H9 (cell line): ENCODE measurements at regions not wholly inside any gene's neighbourhood (a gene's known extent, or its start where the extent isn't known, plus 50 kb on each side); places are given as distances from the start of the nearest gene placed in this dataset.

ENCODE experiments used
- DNase-seq: peaks from one replicate; pipeline ENCODE4 v3.0.0-alpha.2; 2017
- H2AFZ ChIP-seq: one replicate; pipeline ENCODE4 v1.6.1; 2013; ENCODE audit warnings: mild to moderate bottlenecking, low read length, control low read depth, moderate library complexity
- H2AK5ac ChIP-seq: 2 replicates; pipeline ENCODE4 v1.6.1; 2013; ENCODE audit warnings: low read length, control low read depth, mixed read lengths; ENCODE audit not compliant: insufficient read length
- H2BK120ac ChIP-seq: one replicate; pipeline ENCODE4 v1.6.1; 2013; ENCODE audit warnings: low read depth, mild to moderate bottlenecking, low read length, control low read depth, inconsistent platforms; ENCODE audit not compliant: poor library complexity, severe bottlenecking
- H2BK12ac ChIP-seq: 2 replicates; pipeline ENCODE4 v1.6.1; 2013; ENCODE audit warnings: low read length, control low read depth, mixed read lengths, low read depth; ENCODE audit not compliant: insufficient read length
- H2BK15ac ChIP-seq: 2 replicates; pipeline ENCODE4 v1.6.1; 2013; ENCODE audit warnings: low read depth, low read length, control low read depth
- H2BK20ac ChIP-seq: one replicate; pipeline ENCODE4 v1.6.1; 2013; ENCODE audit warnings: low read depth, mild to moderate bottlenecking, low read length, control low read depth, inconsistent platforms; ENCODE audit not compliant: poor library complexity, severe bottlenecking
- H2BK5ac ChIP-seq: 2 replicates; pipeline ENCODE4 v1.6.1; 2013; ENCODE audit warnings: low read length, control low read depth, mixed read lengths; ENCODE audit not compliant: insufficient read length
- H3K14ac ChIP-seq: 2 replicates; pipeline ENCODE4 v1.6.1; 2013; ENCODE audit warnings: low read length, control low read depth; ENCODE audit not compliant: insufficient read depth
- H3K18ac ChIP-seq: 2 replicates; pipeline ENCODE4 v1.6.1; 2013; ENCODE audit warnings: low read depth, mild to moderate bottlenecking, mixed read lengths, low read length, control low read depth; ENCODE audit not compliant: insufficient read length
- H3K23ac ChIP-seq: 2 replicates; pipeline ENCODE4 v1.6.1; 2013; ENCODE audit warnings: low read length, control low read depth, mixed read lengths, low read depth; ENCODE audit not compliant: insufficient read length
- H3K23me2 ChIP-seq: 2 replicates; pipeline ENCODE4 v1.6.1; 2013; ENCODE audit warnings: low read depth, mild to moderate bottlenecking, mixed read lengths, low read length, control low read depth; ENCODE audit not compliant: insufficient read length, poor library complexity, severe bottlenecking
- H3K27ac ChIP-seq: 2 replicates; pipeline ENCODE4 v1.5.1; 2013; ENCODE audit warnings: low read length, control low read depth, mixed read lengths, low read depth; ENCODE audit not compliant: insufficient read length
- H3K27me3 ChIP-seq: 2 replicates; pipeline ENCODE4 v1.6.1; 2013; ENCODE audit warnings: low read length, control low read depth, inconsistent platforms; ENCODE audit not compliant: insufficient read depth
- H3K4ac ChIP-seq: 2 replicates; pipeline ENCODE4 v1.6.1; 2013; ENCODE audit warnings: low read depth, mild to moderate bottlenecking, control low read depth, inconsistent platforms, low read length, moderate library complexity
- H3K4me1 ChIP-seq: 2 replicates; pipeline ENCODE4 v1.6.1; 2013; ENCODE audit warnings: low read length, control low read depth, inconsistent platforms; ENCODE audit not compliant: insufficient read depth
- H3K4me2 ChIP-seq: 2 replicates; pipeline ENCODE4 v1.6.1; 2013; ENCODE audit warnings: low read length, control low read depth, mixed read lengths; ENCODE audit not compliant: insufficient read length, insufficient read depth
- H3K56ac ChIP-seq: 2 replicates; pipeline ENCODE4 v1.6.1; 2013; ENCODE audit warnings: low read depth, mild to moderate bottlenecking, mixed read lengths, low read length, control low read depth; ENCODE audit not compliant: insufficient read length
- H3K79me1 ChIP-seq: 2 replicates; pipeline ENCODE4 v1.6.1; 2013; ENCODE audit warnings: low read depth, mild to moderate bottlenecking, moderate library complexity, low read length, control low read depth, inconsistent platforms; ENCODE audit not compliant: insufficient read depth, poor library complexity, severe bottlenecking
- H3K79me2 ChIP-seq: 2 replicates; pipeline ENCODE4 v1.6.1; 2013; ENCODE audit warnings: low read length, control low read depth, inconsistent platforms; ENCODE audit not compliant: insufficient read depth
- H3K9ac ChIP-seq: 2 replicates; pipeline ENCODE4 v1.6.1; 2013; ENCODE audit warnings: low read length, control low read depth, mixed read lengths; ENCODE audit not compliant: insufficient read length; ENCODE audit errors: extremely low read depth
- H3K9me3 ChIP-seq: one replicate; pipeline ENCODE4 v1.6.1; 2013; ENCODE audit warnings: low read depth, low read length, inconsistent platforms; ENCODE audit not compliant: control insufficient read depth
- H3T11ph ChIP-seq: one replicate; pipeline ENCODE4 v1.6.1; 2013; ENCODE audit warnings: mild to moderate bottlenecking, low read length, control low read depth, inconsistent platforms
- H4K20me1 ChIP-seq: one replicate; pipeline ENCODE4 v1.6.1; 2013; ENCODE audit not compliant: control insufficient read depth, insufficient read length, insufficient read depth
- H4K5ac ChIP-seq: 2 replicates; pipeline ENCODE4 v1.6.1; 2013; ENCODE audit warnings: low read depth, mild to moderate bottlenecking, mixed read lengths, low read length, control low read depth; ENCODE audit not compliant: insufficient read length
- H4K8ac ChIP-seq: replicated peaks from 2 replicates; pipeline ENCODE4 v1.6.1; 2013; ENCODE audit warnings: low read length, control low read depth, mixed read lengths, low read depth; ENCODE audit not compliant: insufficient read length
- H4K91ac ChIP-seq: 2 replicates; pipeline ENCODE4 v1.6.1; 2013; ENCODE audit warnings: low read depth, mild to moderate bottlenecking, moderate library complexity, mixed read lengths, low read length, control low read depth; ENCODE audit not compliant: insufficient read length
- H3K27ac Mint-ChIP-seq, 3 experiments: 2 replicates in 2 of 3; 3 replicates in 1 of 3; pipeline ENCODE4 v1.8.0; 2020 to 2021; ENCODE audit warnings: mixed read lengths in 3 of 3, mild to moderate bottlenecking in 1 of 3, moderate library complexity in 1 of 3
- H3K27me3 Mint-ChIP-seq: 2 replicates; pipeline ENCODE4 v1.8.0; 2021; ENCODE audit warnings: low read depth, mild to moderate bottlenecking, moderate library complexity, mixed read lengths
- H3K36me3 Mint-ChIP-seq, 3 experiments: 2 replicates in 2 of 3; 3 replicates in 1 of 3; pipeline ENCODE4 v1.8.0; 2020 to 2021; ENCODE audit warnings: low read depth in 3 of 3, mixed read lengths in 3 of 3; ENCODE audit not compliant: insufficient read depth in 1 of 3
- H3K4me1 Mint-ChIP-seq, 2 experiments: 2 replicates each; pipeline ENCODE4 v1.8.0; 2020; ENCODE audit warnings: mixed read lengths in 2 of 2
- H3K4me3 Mint-ChIP-seq, 2 experiments: 2 replicates in 1 of 2; 3 replicates in 1 of 2; pipeline ENCODE4 v1.8.0; 2020 to 2021; ENCODE audit warnings: mild to moderate bottlenecking in 2 of 2, mixed read lengths in 2 of 2, moderate library complexity in 1 of 2
- H3K9me3 Mint-ChIP-seq, 2 experiments: 2 replicates in 1 of 2; 3 replicates in 1 of 2; pipeline ENCODE4 v1.8.0; 2020; ENCODE audit warnings: mild to moderate bottlenecking in 2 of 2, mixed read lengths in 2 of 2, moderate library complexity in 1 of 2
- CTCF ChIP-seq: fragments of 200-600 bp; sonication (generic); conservative IDR thresholded peaks from 3 replicates; pipeline ENCODE4 v1.8.0; 2021; ENCODE audit warnings: antibody characterized with exemption, mild to moderate bottlenecking
- WGBS: extraction: QIAGEN DNeasy Blood & Tissue Kit; methylation state at CpG from one replicate; pipeline ENCODE4 v1.1.7; 2013; ENCODE audit warnings: missing lambda C conversion rate, low lambda C conversion rate, mixed read lengths; ENCODE audit not compliant: insufficient read length; ENCODE audit errors: extremely low coverage; 5-methylcytosine and 5-hydroxymethylcytosine counted together

- Histone ChIP-seq H2BK120ac (no peak overlapping the region), H3T11ph (no peak overlapping the region), H3K23ac (no peak overlapping the region), H4K5ac (no peak overlapping the region), H3K18ac (no peak overlapping the region), H3K79me2 (no peaks in the 10 kb centered on the region), H3K4me1 (no peaks in the 10 kb centered on the region), H2AK5ac (no peak overlapping the region), H2BK20ac (no peak overlapping the region), H3K79me1 (no peaks in the 10 kb centered on the region), H2BK15ac (no peak overlapping the region), H3K56ac (no peak overlapping the region), H4K20me1 (no peaks in the 10 kb centered on the region), H3K4me2 (no peak overlapping the region), H3K23me2 (no peaks in the 10 kb centered on the region), H4K91ac (no peak overlapping the region), H3K4ac (no peak overlapping the region), H3K14ac (no peak overlapping the region), H2AFZ (no peak overlapping the region), H2BK5ac (no peak overlapping the region), H3K27ac (no peak overlapping the region), H3K27me3 (no peaks in the 10 kb centered on the region), H3K9ac (no peak overlapping the region), H4K8ac (no peak overlapping the region), H2BK12ac (no peak overlapping the region), H3K9me3 (no peaks in the 10 kb centered on the region)
- Mint-ChIP-seq H3K4me3 (no peak overlapping the region), H3K27me3 (no peaks in the 10 kb centered on the region), H3K4me1 (no peaks in the 10 kb centered on the region), H3K27ac (no peak overlapping the region; a peak in 1 of 7 replicates), H3K36me3 (no peaks in the 10 kb centered on the region; a peak in 1 of 7 replicates), H3K9me3 (peaks cover 0 to 2% of the 10 kb centered on the region in 2 experiments; a peak in 1 of 5 replicates)
- WGBS: no CpG with 5 or more reads among the region's 1 CpG
- DNase-seq: no peak
- no peak for TF ChIP-seq CTCF
Measured at GRCh38 chr2:126345691-126346090, 310.3 kb upstream of the GYPC start.
